ENCODE measurements at regions not wholly inside any gene's neighbourhood (a gene's known extent, or its start where the extent isn't known, plus 50 kb on each side); places are given as distances from the start of the nearest gene placed in this dataset.

GRCh38 chr5:155595791-155596190, 582.2 kb downstream of the KIF4B start:
- no peak for DNase-seq (ENCODE audit: low read depth)
- no peak overlapping the region for H3K4me3 ChIP-seq (ENCODE audit: low read depth, low read length)
- no peak for TF ChIP-seq CTCF (conservative IDR thresholded peaks at IDR 0.05; ENCODE audit: low read depth, low read length)

- no peak for DNase-seq (ENCODE audit: low read depth)
- no peak for TF ChIP-seq CTCF (conservative IDR thresholded peaks at IDR 0.05; ENCODE audit: low read depth, low read length)
- no peak overlapping the region for H3K4me3 ChIP-seq (ENCODE audit: low read depth, low read length)
Observed at GRCh38 chr5:155598552-155598951, 585.0 kb downstream of the KIF4B start.

DNA sequence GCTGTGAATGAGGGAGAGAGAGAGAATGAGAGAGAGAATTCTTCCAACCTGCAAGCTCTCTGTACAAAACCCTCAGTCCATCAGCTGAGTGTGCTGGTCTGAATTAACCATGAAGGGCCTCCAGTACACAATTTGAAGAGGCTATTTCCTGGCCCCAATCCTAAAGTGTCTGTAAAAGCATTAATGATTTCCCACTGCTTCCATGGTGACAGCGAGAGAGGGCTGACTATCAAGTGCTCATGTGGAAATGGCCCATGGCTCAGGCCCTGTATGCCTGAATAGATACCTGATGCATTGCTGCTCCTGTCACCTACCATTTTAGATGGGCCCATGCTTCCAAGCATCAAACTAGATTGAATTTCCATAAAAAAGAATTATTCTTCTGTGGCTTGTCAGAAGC, 592.4 kb downstream of the KIF4B start:
- no peak for TF ChIP-seq CTCF (conservative IDR thresholded peaks at IDR 0.05; ENCODE audit: low read depth, low read length)
- no peak overlapping the region for H3K4me3 ChIP-seq (ENCODE audit: low read depth, low read length)
- no peak for DNase-seq (ENCODE audit: low read depth)

- no peak overlapping the region for H3K4me3 ChIP-seq (ENCODE audit: low read depth, low read length)
- DNase-seq (ENCODE audit: low read depth) = no peak
- TF ChIP-seq CTCF (conservative IDR thresholded peaks at IDR 0.05; ENCODE audit: low read depth, low read length) = peak; percentile 91
Observed at GRCh38 chr5:155616779-155617392, 603.3 kb downstream of the KIF4B start.

DNA sequence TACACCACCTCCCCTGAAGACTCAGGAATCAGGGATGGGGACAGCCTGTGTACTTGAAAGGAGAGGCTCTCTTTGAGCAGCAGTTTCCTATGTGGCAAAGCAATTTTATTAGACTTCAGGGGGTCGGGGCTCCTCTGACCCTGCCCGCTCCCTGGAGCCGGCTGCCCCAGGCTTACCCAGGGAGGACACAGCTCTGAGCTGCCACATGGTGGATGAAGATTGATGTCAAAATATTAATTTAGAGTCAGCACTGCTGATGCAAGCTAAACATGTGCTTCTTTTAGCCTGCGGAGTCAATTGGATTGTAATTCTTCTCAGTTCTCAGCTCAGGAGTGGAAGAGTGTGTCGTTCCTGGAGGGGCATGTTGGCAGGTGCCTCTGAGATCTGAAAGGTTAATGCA, 606.1 kb downstream of the KIF4B start:
- no peak overlapping the region for H3K4me3 ChIP-seq (ENCODE audit: low read depth, low read length)
- no peak for DNase-seq (ENCODE audit: low read depth)
- no peak for TF ChIP-seq CTCF (conservative IDR thresholded peaks at IDR 0.05; ENCODE audit: low read depth, low read length)

DNA sequence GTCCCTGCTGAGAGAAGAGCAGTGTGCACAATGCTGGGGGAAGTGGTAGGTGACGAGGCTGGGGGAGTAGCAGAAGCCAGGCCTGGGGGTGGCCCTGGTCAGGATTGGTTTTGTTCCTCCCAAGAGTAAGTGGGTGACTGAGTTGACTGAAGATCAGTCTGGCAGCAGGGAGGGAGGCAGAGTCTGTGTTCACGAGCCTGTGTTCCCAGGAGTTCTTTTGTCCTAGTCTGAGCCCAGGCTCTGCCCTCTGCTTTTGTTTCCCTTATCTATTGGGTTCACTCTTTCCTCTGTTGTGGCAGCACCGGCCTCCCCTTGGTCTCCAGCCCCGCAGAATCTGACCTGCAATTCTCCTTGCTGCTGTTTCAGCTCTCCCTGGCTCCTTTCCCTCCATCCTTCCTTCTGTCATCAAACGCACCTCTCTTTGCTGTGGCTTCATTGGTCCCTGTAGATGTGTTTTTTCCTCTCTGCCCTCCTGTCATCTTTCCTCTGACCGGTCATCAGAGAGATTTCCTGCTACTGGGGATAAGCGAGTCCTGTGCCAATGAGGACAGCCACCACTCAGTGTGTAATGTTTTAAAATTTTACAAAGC, 607.4 kb downstream of the KIF4B start:
- TF ChIP-seq CTCF (conservative IDR thresholded peaks at IDR 0.05; ENCODE audit: low read depth, low read length) = no peak
- DNase-seq (ENCODE audit: low read depth) = no peak
- no peak overlapping the region for H3K4me3 ChIP-seq (ENCODE audit: low read depth, low read length)
